ENCODE measurements at regions not wholly inside any gene's neighbourhood (a gene's known extent, or its start where the extent isn't known, plus 50 kb on each side); places are given as distances from the start of the nearest gene placed in this dataset.
"Not testable (repeated sequence)": the region's sequence is repeated elsewhere in the genome, so short reads cannot be mapped to it uniquely, and the experiment has no call there.

DNA sequence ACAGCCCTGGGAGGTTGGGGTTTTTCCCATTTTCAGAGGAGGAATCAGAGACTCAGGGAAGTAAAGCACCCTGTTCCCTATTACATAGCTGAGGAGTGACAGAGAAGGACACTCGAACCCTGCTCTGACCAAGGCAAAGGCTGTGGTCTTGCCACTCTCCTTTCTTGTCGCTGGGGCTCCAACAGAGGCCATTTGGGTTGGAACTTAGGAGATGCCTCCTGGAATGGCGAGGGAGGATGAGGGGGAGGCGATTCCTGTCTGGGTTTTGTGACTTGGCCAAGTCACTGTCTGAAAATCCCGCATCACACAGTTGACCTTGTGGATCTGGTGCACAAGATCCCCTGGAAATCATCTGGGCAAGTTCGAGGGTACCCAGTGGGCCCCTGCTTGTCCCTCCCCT is 64.0 kb upstream of the HAND1 start:
- no peak for DNase-seq

DNA sequence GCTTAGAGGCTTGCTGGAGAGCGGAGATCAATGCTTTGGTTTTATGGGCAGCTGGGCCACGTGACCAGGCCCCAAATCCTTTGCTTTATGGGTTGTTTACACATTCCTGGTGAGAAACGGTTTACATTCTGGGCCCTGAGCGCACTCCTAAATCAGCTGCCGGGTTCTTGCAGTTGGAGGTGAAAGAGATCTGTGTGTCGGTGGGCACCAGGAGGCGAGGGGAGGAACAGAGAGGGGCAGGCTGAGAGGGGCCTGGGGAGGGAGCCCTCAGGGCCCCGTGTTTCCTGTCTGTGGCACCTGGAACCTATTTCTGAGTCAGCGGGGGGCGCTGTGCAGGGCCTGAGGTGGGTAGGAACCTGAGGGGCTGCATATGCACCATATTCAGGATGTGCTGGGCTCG is 63.5 kb upstream of the HAND1 start:
- DNase-seq = no peak

GRCh38 chr5:154540600-154540999 is 62.6 kb upstream of the HAND1 start:
- no peak for DNase-seq

DNA sequence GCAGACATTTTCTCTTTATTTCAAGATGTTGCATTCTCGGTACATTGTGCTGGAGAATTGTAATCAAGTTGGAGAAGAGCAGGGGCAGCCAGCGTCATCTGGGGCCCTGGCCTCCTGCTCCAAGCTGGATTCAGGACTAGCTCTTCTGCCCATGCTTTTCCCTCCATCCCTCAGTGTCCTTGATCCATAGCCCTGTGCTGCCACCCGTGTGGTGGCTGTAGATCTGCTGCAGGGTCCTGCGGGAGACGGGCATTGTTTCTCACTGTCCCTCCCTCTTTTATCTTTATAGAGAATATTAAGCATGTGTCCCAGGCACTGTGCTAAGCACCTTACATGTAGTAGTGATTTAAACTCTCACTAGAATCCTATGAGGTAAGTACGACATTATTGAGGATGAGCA is 60.5 kb upstream of the HAND1 start:
- no peak for DNase-seq

DNA sequence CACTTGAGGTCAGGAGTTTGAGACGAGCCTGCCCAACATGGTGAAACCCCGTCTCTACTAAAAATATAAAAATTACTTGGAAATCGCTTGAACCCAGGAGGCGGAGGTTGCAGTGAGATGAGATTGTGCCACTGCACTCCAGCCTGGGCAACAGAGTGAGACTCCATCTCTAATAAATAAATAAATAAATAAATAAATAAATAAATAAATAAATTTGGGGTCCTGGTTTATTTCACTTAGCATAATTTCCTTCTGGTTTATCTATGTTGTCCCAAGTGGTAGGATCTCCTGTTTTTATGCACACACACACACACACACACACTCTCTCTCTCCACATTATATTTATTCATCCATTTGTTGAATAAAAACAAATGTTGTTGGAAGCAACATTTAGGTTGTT is 58.4 kb upstream of the HAND1 start:
- DNase-seq = not testable (repeated sequence)

- no peak for DNase-seq
These were observed 57.5 kb upstream of the HAND1 start for GRCh38 chr5:154535535-154535934.

- DNase-seq = no peak
These were observed 56.5 kb upstream of the HAND1 start for GRCh38 chr5:154534457-154535050.

DNA sequence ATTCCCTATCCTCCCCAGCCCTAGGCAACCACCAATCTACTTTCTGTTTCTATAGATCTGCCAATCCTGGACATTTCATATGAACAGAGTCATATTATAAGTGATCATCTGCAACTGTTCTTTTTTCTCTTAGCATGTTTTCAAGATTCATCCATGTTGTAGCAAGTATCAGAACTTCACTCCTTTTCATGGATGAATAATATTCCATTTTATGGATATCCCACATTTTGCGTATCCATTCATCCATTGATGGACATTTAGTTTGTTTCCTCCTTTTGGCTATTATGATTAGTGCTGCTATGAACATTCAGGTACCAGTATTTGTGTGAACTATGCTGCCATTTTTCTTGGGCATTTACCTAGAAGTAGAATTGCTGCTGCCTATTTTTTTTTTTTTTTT is 51.3 kb upstream of the HAND1 start:
- no peak for DNase-seq

GRCh38 chr5:154528005-154528594 is 50.1 kb upstream of the HAND1 start:
- no peak for DNase-seq
